SK-N-SH (cell line): ENCODE measurements at regions not wholly inside any gene's neighbourhood (a gene's known extent, or its start where the extent isn't known, plus 50 kb on each side); places are given as distances from the start of the nearest gene placed in this dataset.
"Not testable (repeated sequence)": the region's sequence is repeated elsewhere in the genome, so short reads cannot be mapped to it uniquely, and the experiment has no call there.

Source experiments
- CTCF ChIA-PET: fragments of 300-600, 350-600 bp; formaldehyde crosslinking; extraction: SDS; loops from one replicate; lab custom pipeline; 2021; lab: Yijun Ruan, JAX
- POLR2A ChIA-PET: fragments of 350-600 bp; sonication (Branson Sonifier 250); formaldehyde crosslinking; extraction: SDS; loops from one replicate; lab custom pipeline; 2020; ENCODE audit warnings: antibody characterized with exemption, inconsistent platforms; lab: Yijun Ruan, JAX
- DNase-seq: peaks from one replicate; pipeline ENCODE4 v3.0.0; 2012
- H2AFZ ChIP-seq: fragments of 200-600 bp; sonication (generic); 2 replicates; pipeline ENCODE4 v1.8.1; 2016; ENCODE audit warnings: antibody characterized with exemption, mild to moderate bottlenecking, low read depth
- H3F3A ChIP-seq: fragments of 200-600 bp; sonication (generic); replicated peaks from 2 replicates; pipeline ENCODE3; 2016; ENCODE audit warnings: antibody characterized with exemption, mild to moderate bottlenecking; ENCODE audit not compliant: insufficient read depth
- H3K27ac ChIP-seq, 2 experiments: fragments of 200-500 bp in 1 of 2; fragments of 200-600 bp in 1 of 2; sonication (Bioruptor generic) in 1 of 2; sonication (generic), shearing (Covaris generic) in 1 of 2; 2 replicates each; pipeline versions ENCODE4 v1.5.1 to v1.6.1; 2014 to 2016; ENCODE audit warnings: low read depth in 2 of 2, inconsistent platforms in 1 of 2, low read length in 1 of 2, mild to moderate bottlenecking in 1 of 2, mixed read lengths in 1 of 2
- H3K27me3 ChIP-seq: fragments of 200-600 bp; sonication (generic), shearing (Covaris generic); 2 replicates; pipeline ENCODE4 v1.6.1; 2016; ENCODE audit warnings: mixed run types; ENCODE audit not compliant: insufficient read depth
- H3K36me3 ChIP-seq, 2 experiments: fragments of 200-500 bp in 1 of 2; fragments of 200-600 bp in 1 of 2; sonication (Bioruptor generic) in 1 of 2; sonication (generic) in 1 of 2; replicated peaks in 1 of 2; 2 replicates each; pipeline versions ENCODE3 to v1.5.1; 2014 to 2016; ENCODE audit warnings: low read length in 1 of 2, mild to moderate bottlenecking in 1 of 2; ENCODE audit not compliant: insufficient read depth in 2 of 2, control insufficient read depth in 1 of 2
- H3K4me1 ChIP-seq, 2 experiments: fragments of 200-500 bp in 1 of 2; fragments of 200-600 bp in 1 of 2; sonication (Bioruptor generic) in 1 of 2; sonication (generic), shearing (Covaris generic) in 1 of 2; 2 replicates each; pipeline versions ENCODE4 v1.5.1 to v1.6.1; 2014 to 2016; ENCODE audit warnings: low read depth in 1 of 2, low read length in 1 of 2, mixed run types in 1 of 2; ENCODE audit not compliant: insufficient read depth in 2 of 2, control insufficient read depth in 1 of 2
- H3K4me2 ChIP-seq: fragments of 200-600 bp; sonication (generic), shearing (Covaris generic); 2 replicates; pipeline ENCODE4 v1.6.1; 2017; ENCODE audit warnings: mixed run types
- H3K4me3 ChIP-seq, 2 experiments: fragments of 200-500 bp in 1 of 2; fragments of 200-600 bp in 1 of 2; sonication (Bioruptor generic) in 1 of 2; sonication (generic), shearing (Covaris generic) in 1 of 2; 2 replicates each; pipeline versions ENCODE4 v1.5.1 to v1.8.1; 2014 to 2016; ENCODE audit warnings: low read depth in 2 of 2, inconsistent platforms in 1 of 2, low read length in 1 of 2, mild to moderate bottlenecking in 1 of 2, mixed read lengths in 1 of 2, moderate library complexity in 1 of 2
- H3K79me2 ChIP-seq: fragments of 200-600 bp; sonication (generic); 2 replicates; pipeline ENCODE4 v1.8.1; 2017; ENCODE audit warnings: mild to moderate bottlenecking; ENCODE audit not compliant: insufficient read depth
- H3K9ac ChIP-seq: fragments of 200-600 bp; sonication (generic); 2 replicates; pipeline ENCODE4 v1.6.1; 2017; ENCODE audit warnings: mixed run types
- H3K9me2 ChIP-seq: fragments of 200-600 bp; sonication (generic); 2 replicates; pipeline ENCODE4 v1.6.1; 2017; ENCODE audit warnings: mixed run types
- H3K9me3 ChIP-seq: fragments of 200-600 bp; sonication (generic); 2 replicates; pipeline ENCODE4 v1.6.1; 2017; ENCODE audit warnings: mixed run types, mild to moderate bottlenecking, moderate library complexity
- H4K20me1 ChIP-seq: fragments of 200-600 bp; sonication (generic); 2 replicates; pipeline ENCODE4 v1.6.1; 2017; ENCODE audit warnings: mild to moderate bottlenecking, mixed run types; ENCODE audit not compliant: insufficient read depth
- CHD2 ChIP-seq: fragments of 150-350 bp; IDR thresholded peaks from 2 replicates; pipeline ENCODE4 v1.6.1; 2018; ENCODE audit warnings: low read length; ENCODE audit not compliant: partially characterized antibody
- ELF1 ChIP-seq: IDR thresholded peaks from 2 replicates; pipeline ENCODE4 v1.4.0; 2012
- EP300 ChIP-seq, 2 experiments: IDR thresholded peaks; 2 replicates each; pipeline versions ENCODE4 v1.4.0 to v1.6.1; 2012; ENCODE audit warnings: borderline replicate concordance in 1 of 2, low read depth in 1 of 2, low read length in 1 of 2
- FOXJ3 ChIP-seq: sonication (generic); formaldehyde crosslinking; IDR thresholded peaks from 2 replicates; pipeline ENCODE4 v1.5.1; 2020; ENCODE audit warnings: mild to moderate bottlenecking, missing genetic modification reagents
- FOXM1 ChIP-seq: IDR thresholded peaks from 2 replicates; pipeline ENCODE4 v1.4.0; 2012; ENCODE audit warnings: low read depth, mild to moderate bottlenecking
- GABPA ChIP-seq: IDR thresholded peaks from 2 replicates; pipeline ENCODE4 v1.4.0; 2012; ENCODE audit warnings: low read depth, mild to moderate bottlenecking
- GATA2 ChIP-seq: sonication (generic); formaldehyde crosslinking; IDR thresholded peaks from 2 replicates; pipeline ENCODE4 v1.5.0; 2020; ENCODE audit warnings: mild to moderate bottlenecking, missing genetic modification reagents
- JUND ChIP-seq: IDR thresholded peaks from 2 replicates; pipeline ENCODE4 v1.4.0; 2012
- MXI1 ChIP-seq: IDR thresholded peaks from 2 replicates; pipeline ENCODE4 v1.6.1; 2012; ENCODE audit warnings: mild to moderate bottlenecking, low read depth, low read length, improper control_type of control experiment
- POLR2AphosphoS5 ChIP-seq: IDR thresholded peaks from 2 replicates; pipeline ENCODE4 v1.6.1; 2012; ENCODE audit warnings: low read depth, low read length
- RAD21 ChIP-seq: IDR thresholded peaks from 2 replicates; pipeline ENCODE4 v1.6.1; 2012; ENCODE audit warnings: mild to moderate bottlenecking, low read length
- RFX5 ChIP-seq: IDR thresholded peaks from 2 replicates; pipeline ENCODE4 v1.6.1; 2012; ENCODE audit warnings: mild to moderate bottlenecking, improper control_type of control experiment, low read length
- WGBS: methylation state at CpG from one replicate; pipeline ENCODE4 v1.1.6; 2017; ENCODE audit warnings: low lambda C conversion rate; 5-methylcytosine and 5-hydroxymethylcytosine counted together
- TF ChIP-seq, protein P1 (sequence below): IDR thresholded peaks from 2 replicates; pipeline ENCODE4 v1.4.0; 2012; ENCODE audit warnings: low read depth, borderline replicate concordance
- TF ChIP-seq, protein P2 (sequence below): IDR thresholded peaks from 2 replicates; pipeline ENCODE4; 2012

DNA sequence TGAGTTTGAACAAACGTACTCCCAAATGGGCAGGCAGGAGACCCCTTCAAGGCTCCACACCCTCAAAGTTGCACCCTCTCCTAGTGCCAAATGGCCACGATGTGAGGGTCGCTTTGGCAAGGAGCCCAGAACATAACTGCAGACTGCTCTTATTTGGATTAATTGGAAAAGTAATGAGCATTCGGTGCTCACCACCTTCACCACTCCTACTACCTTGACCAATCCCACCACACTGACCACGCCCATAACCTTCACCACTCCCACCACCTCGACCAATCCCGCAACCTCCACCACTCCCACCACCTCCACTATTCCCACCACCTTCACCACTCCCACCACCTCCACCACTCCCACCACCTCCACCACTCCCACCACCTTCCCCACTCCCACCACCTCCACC is 94.7 kb upstream of the PAX2 start:
- DNase-seq = no peak
- CTCF ChIA-PET = interaction anchor here (0.6 kb wide), 1 partner anchor 222 kb away, joined by 3 read pairs; no protein-coding TSS in a partner anchor
- no peaks in the 10 kb centered on the region for H4K20me1 ChIP-seq
- H3K4me1 ChIP-seq = peaks cover 0 to 10% of the 10 kb centered on the region in 2 experiments; a peak in 1 of 4 replicates
- no peaks in the 10 kb centered on the region for H3K36me3 ChIP-seq
- H3F3A ChIP-seq = no peaks in the 10 kb centered on the region
- no peaks in the 10 kb centered on the region for H3K9me2 ChIP-seq
- no peaks in the 10 kb centered on the region for H3K9me3 ChIP-seq
- no peak overlapping the region for H3K9ac ChIP-seq
- no peak overlapping the region for H3K27ac ChIP-seq
- H3K79me2 ChIP-seq = no peaks in the 10 kb centered on the region
- 82% methylated on average over 6 of the region's 7 CpGs for WGBS
- TF ChIP-seq ELF1 (no peak), GABPA (no peak), POLR2AphosphoS5 (no peak), MXI1 (no peak), FOXM1 (no peak), RAD21 (no peak), FOXJ3 (CRISPR knock-in tag) (no peak), GATA2 (no peak), RFX5 (no peak), EP300 (IDR thresholded peaks at IDR 0.05; ENCODE audit: borderline replicate concordance in 1 of 2, low read depth in 1 of 2, low read length in 1 of 2) (no peak), JUND (no peak), CHD2 (no peak)
- TF ChIP-seq, protein P1, sequence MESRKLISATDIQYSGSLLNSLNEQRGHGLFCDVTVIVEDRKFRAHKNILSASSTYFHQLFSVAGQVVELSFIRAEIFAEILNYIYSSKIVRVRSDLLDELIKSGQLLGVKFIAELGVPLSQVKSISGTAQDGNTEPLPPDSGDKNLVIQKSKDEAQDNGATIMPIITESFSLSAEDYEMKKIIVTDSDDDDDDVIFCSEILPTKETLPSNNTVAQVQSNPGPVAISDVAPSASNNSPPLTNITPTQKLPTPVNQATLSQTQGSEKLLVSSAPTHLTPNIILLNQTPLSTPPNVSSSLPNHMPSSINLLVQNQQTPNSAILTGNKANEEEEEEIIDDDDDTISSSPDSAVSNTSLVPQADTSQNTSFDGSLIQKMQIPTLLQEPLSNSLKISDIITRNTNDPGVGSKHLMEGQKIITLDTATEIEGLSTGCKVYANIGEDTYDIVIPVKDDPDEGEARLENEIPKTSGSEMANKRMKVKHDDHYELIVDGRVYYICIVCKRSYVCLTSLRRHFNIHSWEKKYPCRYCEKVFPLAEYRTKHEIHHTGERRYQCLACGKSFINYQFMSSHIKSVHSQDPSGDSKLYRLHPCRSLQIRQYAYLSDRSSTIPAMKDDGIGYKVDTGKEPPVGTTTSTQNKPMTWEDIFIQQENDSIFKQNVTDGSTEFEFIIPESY = no peak
- TF ChIP-seq, protein P2, sequence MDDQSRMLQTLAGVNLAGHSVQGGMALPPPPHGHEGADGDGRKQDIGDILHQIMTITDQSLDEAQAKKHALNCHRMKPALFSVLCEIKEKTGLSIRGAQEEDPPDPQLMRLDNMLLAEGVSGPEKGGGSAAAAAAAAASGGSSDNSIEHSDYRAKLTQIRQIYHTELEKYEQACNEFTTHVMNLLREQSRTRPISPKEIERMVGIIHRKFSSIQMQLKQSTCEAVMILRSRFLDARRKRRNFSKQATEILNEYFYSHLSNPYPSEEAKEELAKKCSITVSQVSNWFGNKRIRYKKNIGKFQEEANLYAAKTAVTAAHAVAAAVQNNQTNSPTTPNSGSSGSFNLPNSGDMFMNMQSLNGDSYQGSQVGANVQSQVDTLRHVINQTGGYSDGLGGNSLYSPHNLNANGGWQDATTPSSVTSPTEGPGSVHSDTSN = no peak
- H3K4me3 ChIP-seq = no peak overlapping the region
- H3K27me3 ChIP-seq = peaks cover 37% of the 10 kb centered on the region
- POLR2A ChIA-PET = no interaction called here
- H3K4me2 ChIP-seq = no peak overlapping the region
- H2AFZ ChIP-seq = no peak overlapping the region

DNA sequence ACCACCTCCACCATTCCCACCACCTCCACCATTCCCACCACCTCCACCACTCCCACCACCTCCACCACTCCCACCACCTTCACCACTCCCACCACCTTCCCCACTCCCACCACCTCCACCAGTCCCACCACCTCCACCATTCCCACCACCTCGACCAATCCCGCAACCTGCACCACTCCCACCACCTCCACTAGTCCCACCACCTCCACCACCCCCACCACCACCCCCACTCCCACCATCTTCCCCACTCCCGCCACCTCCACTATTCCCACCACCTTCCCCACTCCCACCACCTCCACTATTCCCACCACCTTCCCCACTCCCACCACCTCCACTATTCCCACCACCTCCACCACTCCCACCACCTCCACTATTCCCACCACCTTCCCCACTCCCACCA is 94.3 kb upstream of the PAX2 start:
- H3K9me2 ChIP-seq, H3F3A ChIP-seq, H3K36me3 ChIP-seq, H3K4me3 ChIP-seq, H3K79me2 ChIP-seq, H3K9ac ChIP-seq, H3K4me2 ChIP-seq, H2AFZ ChIP-seq, H3K27ac ChIP-seq, POLR2A ChIA-PET, H4K20me1 ChIP-seq, DNase-seq, CTCF ChIA-PET, H3K9me3 ChIP-seq: not testable (repeated sequence)
- WGBS = 93% methylated on average over 3 of the region's 3 CpGs
- Histone ChIP-seq H3K4me1 (peaks cover 0 to 14% of the 10 kb centered on the region in 2 experiments; a peak in 1 of 4 replicates), H3K27me3 (peaks cover 41% of the 10 kb centered on the region)
